Keratinocyte (primary cell): ENCODE measurements at regions not wholly inside any gene's neighbourhood (a gene's known extent, or its start where the extent isn't known, plus 50 kb on each side); places are given as distances from the start of the nearest gene placed in this dataset.

Experiments used
- CTCF ChIP-seq, 3 experiments: IDR thresholded peaks in 1 of 3; conservative IDR thresholded peaks in 1 of 3; optimal IDR thresholded peaks in 1 of 3; 2 replicates in 2 of 3; 3 replicates in 1 of 3; pipeline versions ENCODE3 to v1.5.1; 2011; ENCODE audit warnings: low read length in 3 of 3, mild to moderate bottlenecking in 3 of 3, moderate library complexity in 2 of 3, control low read depth in 1 of 3, inconsistent platforms in 1 of 3; ENCODE audit not compliant: insufficient read depth in 2 of 3; ENCODE audit errors: extremely low read depth in 1 of 3
- EZH2 ChIP-seq: IDR thresholded peaks from one replicate; pipeline ENCODE4 v1.6.1; 2012; ENCODE audit warnings: inconsistent platforms, mild to moderate bottlenecking, low read length, moderate library complexity

- TF ChIP-seq CTCF (optimal IDR thresholded peaks at IDR 0.05 in 1 of 3, IDR thresholded peaks at IDR 0.05 in 1 of 3, conservative IDR thresholded peaks at IDR 0.05 in 1 of 3; ENCODE audit: extremely low read depth in 1 of 3, insufficient read depth in 2 of 3, low read length in 3 of 3) (no peak), EZH2 (no peak)
Measured at GRCh38 chr4:114401483-114401882, 197.1 kb upstream of the UGT8 start.
